GM10266 (cell line): ENCODE measurements at regions not wholly inside any gene's neighbourhood (a gene's known extent, or its start where the extent isn't known, plus 50 kb on each side); places are given as distances from the start of the nearest gene placed in this dataset.

ENCODE experiments used
- DNase-seq: peaks from one replicate; pipeline ENCODE4 v3.0.0; 2012; ENCODE audit errors: extremely low spot score
- TF ChIP-seq, protein P1 (sequence below): IDR thresholded peaks from 2 replicates; pipeline ENCODE4 v1.5.1; 2012; ENCODE audit warnings: mild to moderate bottlenecking, low read depth; ENCODE audit not compliant: control insufficient read depth, insufficient read depth; ENCODE audit errors: missing control alignments

DNA sequence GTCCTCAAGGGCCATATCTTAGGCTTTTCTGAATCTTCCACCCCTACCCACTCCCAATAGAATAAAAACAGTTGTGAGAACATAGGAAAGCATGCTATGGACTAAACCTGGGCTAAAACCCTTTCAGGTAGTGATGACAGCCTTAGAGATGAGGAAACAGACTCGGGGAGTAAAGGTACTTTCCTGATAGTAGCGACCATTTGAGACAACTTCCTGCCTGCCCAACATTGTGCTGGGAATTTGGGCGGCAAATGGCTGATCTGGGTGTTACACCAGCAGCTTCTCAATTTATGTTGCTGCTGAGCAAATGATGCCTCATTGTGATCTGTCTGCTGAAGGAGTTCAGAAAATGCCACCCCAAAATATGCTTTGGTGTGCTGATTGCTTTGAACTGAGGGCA lies 66.6 kb downstream of the TMEM17 start:
- TF ChIP-seq, protein P1, sequence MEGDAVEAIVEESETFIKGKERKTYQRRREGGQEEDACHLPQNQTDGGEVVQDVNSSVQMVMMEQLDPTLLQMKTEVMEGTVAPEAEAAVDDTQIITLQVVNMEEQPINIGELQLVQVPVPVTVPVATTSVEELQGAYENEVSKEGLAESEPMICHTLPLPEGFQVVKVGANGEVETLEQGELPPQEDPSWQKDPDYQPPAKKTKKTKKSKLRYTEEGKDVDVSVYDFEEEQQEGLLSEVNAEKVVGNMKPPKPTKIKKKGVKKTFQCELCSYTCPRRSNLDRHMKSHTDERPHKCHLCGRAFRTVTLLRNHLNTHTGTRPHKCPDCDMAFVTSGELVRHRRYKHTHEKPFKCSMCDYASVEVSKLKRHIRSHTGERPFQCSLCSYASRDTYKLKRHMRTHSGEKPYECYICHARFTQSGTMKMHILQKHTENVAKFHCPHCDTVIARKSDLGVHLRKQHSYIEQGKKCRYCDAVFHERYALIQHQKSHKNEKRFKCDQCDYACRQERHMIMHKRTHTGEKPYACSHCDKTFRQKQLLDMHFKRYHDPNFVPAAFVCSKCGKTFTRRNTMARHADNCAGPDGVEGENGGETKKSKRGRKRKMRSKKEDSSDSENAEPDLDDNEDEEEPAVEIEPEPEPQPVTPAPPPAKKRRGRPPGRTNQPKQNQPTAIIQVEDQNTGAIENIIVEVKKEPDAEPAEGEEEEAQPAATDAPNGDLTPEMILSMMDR: no peak
- no peak for DNase-seq

DNA sequence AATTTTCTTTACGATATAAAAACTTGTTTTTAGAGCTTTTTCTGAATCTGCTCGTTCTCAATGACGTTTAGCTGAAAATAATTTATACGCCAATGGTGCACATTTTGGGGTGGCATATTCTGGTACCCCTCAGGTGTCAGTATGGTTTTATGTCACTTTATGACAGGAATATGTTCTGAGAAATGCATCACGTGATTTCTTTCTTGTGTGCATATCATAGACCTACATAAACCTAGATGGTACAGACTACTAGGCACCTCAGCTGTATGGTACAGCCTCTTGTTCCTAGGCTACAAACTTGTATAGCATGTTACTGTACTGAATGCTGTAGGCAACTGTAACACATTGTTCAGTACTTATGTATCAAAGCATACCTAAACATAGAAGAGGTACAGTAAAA lies 68.2 kb downstream of the TMEM17 start:
- no peak for DNase-seq
- TF ChIP-seq, protein P1: no peak

DNA sequence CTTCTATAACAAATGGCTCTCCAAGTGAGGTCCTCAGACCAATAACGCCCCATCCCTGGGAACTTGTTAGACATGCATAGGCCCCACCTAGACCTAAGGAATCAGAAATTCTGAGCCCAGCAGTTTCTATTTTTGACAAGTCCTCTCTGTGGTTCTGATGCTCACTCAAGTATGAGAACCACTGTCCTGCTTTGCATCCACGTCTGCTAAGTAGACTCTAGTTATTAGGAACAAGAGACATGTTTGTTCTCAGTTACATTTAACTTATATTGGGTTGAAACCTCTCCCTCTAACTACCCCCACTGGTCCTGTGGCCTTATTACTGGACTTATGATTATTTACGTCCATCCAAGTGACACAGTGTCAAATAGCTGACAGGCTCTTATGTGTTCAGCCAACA lies 70.3 kb downstream of the TMEM17 start:
- TF ChIP-seq, protein P1: no peak
- DNase-seq: peak; percentile 51

DNA sequence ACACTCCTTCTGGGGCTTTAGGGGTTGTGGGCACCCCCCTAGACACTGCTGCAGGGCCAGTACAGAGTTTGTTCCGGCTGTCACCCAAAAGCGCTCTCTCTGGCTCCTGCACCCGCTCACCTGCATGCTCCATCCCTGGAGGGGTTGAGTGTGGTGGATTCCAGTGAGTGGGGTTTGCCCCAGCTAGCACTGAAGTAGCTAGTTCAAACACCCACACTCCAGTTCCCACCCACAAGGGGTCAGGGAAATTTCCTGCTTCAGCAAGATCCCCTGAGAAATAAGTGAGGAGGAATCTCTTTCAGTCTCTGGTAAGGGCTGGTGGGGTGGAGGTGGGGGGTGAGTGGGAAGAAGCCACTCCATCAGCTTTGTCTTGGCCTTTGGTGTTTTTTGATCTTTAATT lies 73.6 kb downstream of the TMEM17 start:
- DNase-seq: no peak
- TF ChIP-seq, protein P1: no peak

DNA sequence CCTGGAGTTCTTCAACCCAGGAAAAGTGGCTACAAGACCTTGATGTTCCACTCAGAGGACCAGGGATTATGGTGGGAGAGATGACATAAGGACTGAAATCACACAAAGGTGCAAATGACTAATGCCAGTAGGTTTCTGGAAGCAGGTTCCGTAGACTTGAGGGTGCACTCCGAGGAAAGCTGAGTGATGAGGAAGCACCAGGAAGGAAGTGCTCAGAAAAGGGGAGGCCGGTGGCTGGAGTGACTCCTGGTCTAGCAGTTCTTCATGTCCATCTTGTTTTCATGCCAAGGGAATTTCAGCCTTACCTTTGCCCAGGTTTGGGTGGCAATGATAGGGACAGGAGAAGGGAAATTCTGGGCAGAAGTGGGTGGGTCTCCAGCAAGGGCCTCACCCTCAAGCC lies 74.5 kb downstream of the TMEM17 start:
- TF ChIP-seq, protein P1: no peak
- DNase-seq: no peak

DNA sequence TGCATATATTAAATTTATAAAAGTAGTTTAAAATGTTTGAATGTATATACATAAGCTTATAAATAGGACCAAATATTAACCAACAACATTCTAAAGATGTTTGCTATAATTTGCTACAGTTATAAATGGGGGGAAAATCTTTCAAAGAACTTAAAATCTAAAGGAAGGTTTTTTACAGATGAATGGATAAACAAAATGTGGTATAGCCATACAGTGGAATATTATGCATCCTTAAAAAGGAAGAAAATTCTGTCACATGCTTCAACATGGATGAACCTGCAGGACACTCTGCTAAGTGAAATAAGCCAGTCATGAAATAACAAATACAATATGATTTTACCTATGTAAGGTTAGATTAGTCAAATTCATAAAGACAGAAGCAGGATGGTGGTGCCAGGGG lies 75.8 kb downstream of the TMEM17 start:
- DNase-seq: no peak
- TF ChIP-seq, protein P1: no peak

DNA sequence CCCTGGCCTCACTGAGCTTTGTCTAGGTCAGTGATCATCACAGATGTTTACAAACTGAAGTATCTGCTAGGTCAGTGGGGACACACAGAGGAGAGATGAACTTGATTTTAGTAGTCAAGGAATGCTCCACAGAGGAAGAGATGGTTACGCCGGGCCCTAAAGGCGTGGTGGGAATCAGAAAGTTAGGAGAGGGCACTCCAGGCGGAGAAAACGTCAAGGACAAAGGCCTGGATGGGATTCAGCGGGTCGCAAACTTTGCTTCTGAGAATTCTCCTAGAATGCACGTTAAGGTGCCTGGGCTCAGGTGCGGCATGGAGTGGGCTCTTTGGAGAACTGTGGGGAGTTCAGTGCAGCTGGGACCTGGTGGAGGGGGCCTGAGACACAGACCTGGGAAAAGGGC lies 78.8 kb downstream of the TMEM17 start:
- DNase-seq: no peak
- TF ChIP-seq, protein P1: no peak
